PFSK-1 (cell line): ENCODE measurements at regions not wholly inside any gene's neighbourhood (a gene's known extent, or its start where the extent isn't known, plus 50 kb on each side); places are given as distances from the start of the nearest gene placed in this dataset.

Experiments used
- FOXP2 ChIP-seq: optimal IDR thresholded peaks from 2 replicates; pipeline ENCODE3; 2011; ENCODE audit warnings: borderline replicate concordance, control low read depth, inconsistent platforms; ENCODE audit not compliant: insufficient read depth; ENCODE audit errors: extremely low read length, extremely low read depth
- POLR2AphosphoS5 ChIP-seq: IDR thresholded peaks from 2 replicates; pipeline ENCODE4 v1.6.1; 2012; ENCODE audit warnings: low read depth, mild to moderate bottlenecking, control low read depth, low read length, moderate library complexity
- REST ChIP-seq, 2 experiments: IDR thresholded peaks; 2 replicates each; pipeline versions ENCODE4 v1.6.1 to v1.8.0; 2011 to 2012; ENCODE audit warnings: low read depth in 2 of 2, low read length in 2 of 2, control low read depth in 1 of 2, inconsistent platforms in 1 of 2, mild to moderate bottlenecking in 1 of 2, moderate library complexity in 1 of 2; ENCODE audit not compliant: insufficient read depth in 1 of 2
- SIN3A ChIP-seq: IDR thresholded peaks from 2 replicates; pipeline ENCODE4 v1.6.1; 2012; ENCODE audit warnings: mild to moderate bottlenecking, low read length, moderate library complexity, borderline replicate concordance; ENCODE audit not compliant: insufficient read depth
- TAF1 ChIP-seq: IDR thresholded peaks from 2 replicates; pipeline ENCODE4 v1.6.1; 2012; ENCODE audit warnings: low read length, control low read depth, borderline replicate concordance; ENCODE audit not compliant: insufficient read depth

- no peak for TF ChIP-seq TAF1
These were observed 130.4 kb upstream of the ADAMTS9 start for GRCh38 chr3:64818196-64818595.

GRCh38 chr3:64816355-64816754 is 128.6 kb upstream of the ADAMTS9 start:
- TF ChIP-seq REST (IDR thresholded peaks at IDR 0.05; ENCODE audit: insufficient read depth in 1 of 2, low read depth in 2 of 2, low read length in 2 of 2) (no peak), FOXP2 (no peak), TAF1 (no peak), POLR2AphosphoS5 (no peak)

GRCh38 chr3:64815789-64816188 is 128.0 kb upstream of the ADAMTS9 start:
- no peak for TF ChIP-seq POLR2AphosphoS5
- TF ChIP-seq TAF1 = no peak
- TF ChIP-seq REST (IDR thresholded peaks at IDR 0.05; ENCODE audit: insufficient read depth in 1 of 2, low read depth in 2 of 2, low read length in 2 of 2) = no peak
- no peak for TF ChIP-seq FOXP2
- no peak for TF ChIP-seq SIN3A

- TF ChIP-seq FOXP2 (no peak), POLR2AphosphoS5 (no peak), REST (IDR thresholded peaks at IDR 0.05; ENCODE audit: insufficient read depth in 1 of 2, low read depth in 2 of 2, low read length in 2 of 2) (no peak), TAF1 (no peak), SIN3A (no peak)
These were observed 127.4 kb upstream of the ADAMTS9 start for GRCh38 chr3:64815195-64815631.

- TF ChIP-seq TAF1 = no peak
- no peak for TF ChIP-seq REST (IDR thresholded peaks at IDR 0.05; ENCODE audit: insufficient read depth in 1 of 2, low read depth in 2 of 2, low read length in 2 of 2)
- TF ChIP-seq SIN3A = no peak
- TF ChIP-seq FOXP2 = no peak
- TF ChIP-seq POLR2AphosphoS5 = no peak
These were observed 126.6 kb upstream of the ADAMTS9 start for GRCh38 chr3:64814351-64814750.

GRCh38 chr3:64813326-64813725 is 125.5 kb upstream of the ADAMTS9 start:
- TF ChIP-seq FOXP2 = no peak
- no peak for TF ChIP-seq REST (IDR thresholded peaks at IDR 0.05; ENCODE audit: insufficient read depth in 1 of 2, low read depth in 2 of 2, low read length in 2 of 2)
- no peak for TF ChIP-seq POLR2AphosphoS5
- no peak for TF ChIP-seq SIN3A
- TF ChIP-seq TAF1 = no peak
